MM.1S (cell line): ENCODE measurements at regions not wholly inside any gene's neighbourhood (a gene's known extent, or its start where the extent isn't known, plus 50 kb on each side); places are given as distances from the start of the nearest gene placed in this dataset.

Experiments
- DNase-seq: peaks from one replicate; pipeline ENCODE4 v3.0.0-alpha.2; 2015
- H2AFZ ChIP-seq: fragments of 300-600 bp; sonication (generic); 2 replicates; pipeline ENCODE4 v1.6.0; 2016; ENCODE audit warnings: antibody characterized with exemption, low read length
- H3F3A ChIP-seq: fragments of 300-600 bp; sonication (generic); 2 replicates; pipeline ENCODE4 v1.6.1; 2016; ENCODE audit warnings: mild to moderate bottlenecking, antibody characterized with exemption, low read length, moderate library complexity, mixed read lengths; ENCODE audit not compliant: insufficient read depth
- H3K27ac ChIP-seq: fragments of 300-600 bp; sonication (generic); 2 replicates; pipeline ENCODE4 v1.5.1; 2016; ENCODE audit warnings: mild to moderate bottlenecking, low read length
- H3K27me3 ChIP-seq: fragments of 300-600 bp; sonication (generic); replicated peaks from 2 replicates; pipeline ENCODE4 v1.6.0; 2016; ENCODE audit warnings: low read length; ENCODE audit not compliant: insufficient read depth
- H3K36me3 ChIP-seq: fragments of 300-600 bp; sonication (generic); replicated peaks from 2 replicates; pipeline ENCODE4 v1.6.1; 2016; ENCODE audit warnings: mild to moderate bottlenecking, low read length, mixed read lengths; ENCODE audit not compliant: insufficient read depth
- H3K4me1 ChIP-seq: fragments of 300-600 bp; sonication (generic); 2 replicates; pipeline ENCODE4 v1.6.1; 2016; ENCODE audit warnings: low read length, mixed read lengths
- H3K4me2 ChIP-seq: fragments of 300-600 bp; sonication (generic); 2 replicates; pipeline ENCODE4 v1.6.0; 2016; ENCODE audit warnings: low read depth, low read length
- H3K4me3 ChIP-seq: fragments of 300-600 bp; sonication (generic); 2 replicates; pipeline ENCODE4 v1.5.1; 2016; ENCODE audit warnings: low read length, mixed read lengths
- H3K79me2 ChIP-seq: fragments of 300-600 bp; sonication (generic); 2 replicates; pipeline ENCODE4 v1.6.1; 2016; ENCODE audit warnings: mixed run types, low read length, mixed read lengths
- H3K9ac ChIP-seq: fragments of 300-600 bp; sonication (generic); 2 replicates; pipeline ENCODE4 v1.6.1; 2016; ENCODE audit warnings: low read length, mixed read lengths
- H3K9me2 ChIP-seq: fragments of 300-600 bp; sonication (generic); replicated peaks from 2 replicates; pipeline ENCODE4 v1.6.1; 2016; ENCODE audit warnings: mild to moderate bottlenecking, low read length, mixed read lengths; ENCODE audit not compliant: insufficient read depth
- H3K9me3 ChIP-seq: fragments of 300-600 bp; sonication (generic); replicated peaks from 2 replicates; pipeline ENCODE4 v1.6.1; 2016; ENCODE audit warnings: mild to moderate bottlenecking, low read length, mixed read lengths; ENCODE audit not compliant: insufficient read depth
- H4K20me1 ChIP-seq: fragments of 300-600 bp; sonication (generic); 2 replicates; pipeline ENCODE4 v1.6.1; 2016; ENCODE audit warnings: mild to moderate bottlenecking, low read length, moderate library complexity, mixed read lengths; ENCODE audit not compliant: insufficient read depth
- EZH2 ChIP-seq: fragments of 300-600 bp; sonication (generic); optimal IDR thresholded peaks from 2 replicates; pipeline ENCODE3; 2017; ENCODE audit warnings: low read depth, mild to moderate bottlenecking, antibody characterized with exemption, low read length, mixed read lengths
- EZH2phosphoT487 ChIP-seq: fragments of 300-600 bp; sonication (generic); IDR thresholded peaks from 2 replicates; pipeline ENCODE4 v1.6.1; 2018; ENCODE audit warnings: antibody characterized with exemption, low read length
- TF ChIP-seq, protein P1 (sequence below): fragments of 300-600 bp; sonication (generic); IDR thresholded peaks from 2 replicates; pipeline ENCODE4 v1.5.1; 2016; ENCODE audit warnings: antibody characterized with exemption, low read length, mixed read lengths

DNA sequence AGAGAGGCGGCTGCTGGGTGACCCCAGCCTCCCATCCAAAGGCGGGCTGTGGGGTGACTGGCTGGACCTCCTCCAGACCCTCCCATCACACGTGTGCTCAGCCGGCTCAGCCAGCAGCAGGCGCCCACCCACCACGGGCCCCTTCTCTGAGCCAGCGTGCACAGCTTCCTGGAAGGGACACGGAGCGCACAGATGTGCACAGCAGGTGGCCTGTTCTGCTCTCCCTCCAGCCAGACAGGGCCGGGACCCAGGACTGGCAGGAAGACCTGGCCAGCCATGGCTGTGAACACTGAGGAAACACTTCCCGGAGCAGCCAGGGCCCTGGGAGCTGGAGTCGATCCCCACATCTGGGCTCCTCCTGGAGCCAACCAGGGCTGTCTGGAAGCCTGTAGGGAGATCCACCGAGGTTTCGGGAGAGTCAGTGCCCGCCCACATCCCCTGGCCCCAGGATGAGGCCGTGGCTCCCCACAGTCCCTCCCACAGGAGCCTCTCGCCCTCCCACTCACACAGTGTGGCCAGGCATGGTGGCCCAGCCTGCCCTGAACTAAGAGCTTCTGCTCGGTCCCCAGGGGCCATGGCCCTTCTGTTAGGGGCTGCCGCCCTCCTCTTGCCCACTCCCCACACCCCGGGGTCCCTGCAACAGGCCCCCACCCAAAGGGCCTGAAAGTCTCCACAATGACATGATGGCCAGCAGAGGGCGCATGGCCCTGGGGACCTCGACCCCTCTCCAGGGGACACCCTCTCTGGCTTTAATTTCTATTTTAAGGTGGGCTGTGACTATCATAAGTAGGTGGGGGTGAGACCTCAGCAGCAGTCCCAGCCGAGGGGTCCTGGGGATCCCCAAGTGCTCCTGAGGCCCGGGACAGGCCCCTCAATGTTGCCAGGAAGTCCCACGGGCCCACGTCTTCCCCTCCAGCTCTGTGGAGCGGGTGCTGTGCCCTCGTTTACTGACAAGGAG lies 90.6 kb upstream of the FGF3 start:
- Histone ChIP-seq H3K9ac (no peak overlapping the region), H3K4me3 (no peak overlapping the region), H3K4me2 (no peak overlapping the region), H2AFZ (no peak overlapping the region), H3K27me3 (peaks cover 88% of the 10 kb centered on the region), H3K4me1 (no peaks in the 10 kb centered on the region), H3F3A (no peaks in the 10 kb centered on the region), H3K9me2 (no peaks in the 10 kb centered on the region), H4K20me1 (no peaks in the 10 kb centered on the region), H3K9me3 (no peaks in the 10 kb centered on the region), H3K36me3 (no peaks in the 10 kb centered on the region), H3K27ac (no peak overlapping the region), H3K79me2 (no peaks in the 10 kb centered on the region)
- no peak for DNase-seq
- TF ChIP-seq EZH2 = no peak
- TF ChIP-seq, protein P1, sequence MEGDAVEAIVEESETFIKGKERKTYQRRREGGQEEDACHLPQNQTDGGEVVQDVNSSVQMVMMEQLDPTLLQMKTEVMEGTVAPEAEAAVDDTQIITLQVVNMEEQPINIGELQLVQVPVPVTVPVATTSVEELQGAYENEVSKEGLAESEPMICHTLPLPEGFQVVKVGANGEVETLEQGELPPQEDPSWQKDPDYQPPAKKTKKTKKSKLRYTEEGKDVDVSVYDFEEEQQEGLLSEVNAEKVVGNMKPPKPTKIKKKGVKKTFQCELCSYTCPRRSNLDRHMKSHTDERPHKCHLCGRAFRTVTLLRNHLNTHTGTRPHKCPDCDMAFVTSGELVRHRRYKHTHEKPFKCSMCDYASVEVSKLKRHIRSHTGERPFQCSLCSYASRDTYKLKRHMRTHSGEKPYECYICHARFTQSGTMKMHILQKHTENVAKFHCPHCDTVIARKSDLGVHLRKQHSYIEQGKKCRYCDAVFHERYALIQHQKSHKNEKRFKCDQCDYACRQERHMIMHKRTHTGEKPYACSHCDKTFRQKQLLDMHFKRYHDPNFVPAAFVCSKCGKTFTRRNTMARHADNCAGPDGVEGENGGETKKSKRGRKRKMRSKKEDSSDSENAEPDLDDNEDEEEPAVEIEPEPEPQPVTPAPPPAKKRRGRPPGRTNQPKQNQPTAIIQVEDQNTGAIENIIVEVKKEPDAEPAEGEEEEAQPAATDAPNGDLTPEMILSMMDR = peak; percentile 68

DNA sequence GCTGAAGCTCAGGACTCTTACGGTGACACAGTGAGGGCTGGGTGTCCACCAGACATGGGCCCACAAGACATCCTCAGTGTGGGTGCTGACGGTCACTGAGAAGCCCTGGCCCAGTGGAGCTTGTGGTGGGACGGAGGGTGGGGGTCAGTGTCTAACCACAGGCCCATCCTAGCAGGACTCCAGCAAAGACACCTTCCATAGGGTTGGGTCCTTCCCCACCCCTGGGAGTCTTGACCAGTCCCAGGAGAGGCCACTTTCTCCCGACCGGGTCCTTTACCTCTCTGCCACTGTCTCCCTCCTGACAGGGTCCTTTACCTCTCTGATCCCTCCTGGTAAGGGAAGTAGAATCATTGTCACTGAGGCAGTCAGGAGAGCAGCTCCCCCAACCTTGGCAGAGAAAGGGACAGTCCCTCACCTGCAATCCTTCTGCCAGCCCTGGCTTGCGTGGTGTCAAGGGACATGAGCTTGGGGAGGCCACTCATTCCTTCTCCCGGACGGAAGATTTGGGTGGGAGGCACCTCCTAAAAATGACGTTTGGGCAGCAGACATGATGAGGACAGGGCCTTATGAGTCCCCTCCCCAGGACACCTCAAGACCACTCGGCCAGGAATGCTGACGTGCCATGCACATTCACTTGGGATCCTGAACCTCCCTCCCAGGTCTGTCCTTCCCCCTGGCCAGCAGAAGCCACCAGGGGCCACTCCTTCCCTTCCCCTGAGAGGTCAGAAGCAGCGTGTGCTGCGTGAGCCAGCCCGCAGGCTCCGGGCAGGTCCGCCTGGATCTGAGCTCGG lies 91.5 kb upstream of the FGF3 start:
- TF ChIP-seq, protein P1 = no peak
- TF ChIP-seq EZH2phosphoT487 (no peak), EZH2 (no peak)
- no peaks in the 10 kb centered on the region for H3F3A ChIP-seq
- H2AFZ ChIP-seq = no peak overlapping the region
- no peak overlapping the region for H3K4me3 ChIP-seq
- peaks cover 93% of the 10 kb centered on the region for H3K27me3 ChIP-seq
- H4K20me1 ChIP-seq = no peaks in the 10 kb centered on the region
- H3K79me2 ChIP-seq = no peaks in the 10 kb centered on the region
- H3K9me2 ChIP-seq = no peaks in the 10 kb centered on the region
- no peak overlapping the region for H3K9ac ChIP-seq
- DNase-seq = no peak
- no peaks in the 10 kb centered on the region for H3K4me1 ChIP-seq
- no peaks in the 10 kb centered on the region for H3K9me3 ChIP-seq
- H3K4me2 ChIP-seq = no peak overlapping the region
- H3K36me3 ChIP-seq = no peaks in the 10 kb centered on the region
- no peak overlapping the region for H3K27ac ChIP-seq

DNA sequence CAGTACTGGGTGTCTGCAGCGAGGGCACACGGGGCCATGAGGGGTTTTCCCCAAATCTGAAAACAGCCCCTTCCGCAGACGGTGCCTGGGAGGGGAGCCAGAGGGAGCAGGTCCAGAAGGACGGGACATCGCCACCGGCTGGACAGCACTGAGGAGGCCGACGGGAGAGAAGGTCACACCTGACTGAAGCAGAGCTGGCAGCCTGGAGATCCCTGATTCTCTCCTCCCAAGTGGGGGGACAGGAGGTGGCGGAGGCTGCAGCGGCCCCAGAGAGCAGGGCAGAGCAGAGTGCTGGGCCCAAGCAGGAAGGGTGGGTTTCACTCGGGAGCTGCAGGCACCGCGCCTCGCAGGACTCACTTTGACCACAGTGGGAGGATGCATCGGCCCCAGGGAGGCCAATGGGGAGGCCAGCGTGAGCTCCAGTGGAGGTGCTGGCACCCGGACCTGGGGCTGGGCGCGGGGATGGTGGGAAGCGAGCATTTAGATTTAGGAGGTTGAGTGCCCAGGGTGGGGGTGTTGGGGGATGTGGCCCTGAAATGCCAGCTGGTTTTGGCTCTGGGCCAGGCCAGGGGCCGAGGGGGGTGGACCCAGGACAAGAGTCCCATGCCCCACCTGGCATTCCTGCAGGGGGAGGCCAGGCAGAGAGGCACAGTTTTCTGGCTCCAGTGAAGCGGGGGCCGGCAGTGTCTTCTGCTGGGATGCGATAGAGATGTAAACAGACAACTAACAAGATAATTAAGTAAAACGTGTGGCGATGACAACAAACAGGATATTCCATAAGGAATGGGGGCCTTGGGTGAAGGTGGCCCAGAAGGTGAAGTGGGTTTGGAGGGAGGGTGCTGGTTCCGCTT lies 92.3 kb upstream of the FGF3 start:
- no peak for DNase-seq
- no peaks in the 10 kb centered on the region for H3K4me1 ChIP-seq

More for the DNA sequence above, 92.3 kb upstream of the FGF3 start:
- Histone ChIP-seq H3K4me2 (no peak overlapping the region), H3K27ac (no peak overlapping the region), H3K79me2 (no peaks in the 10 kb centered on the region), H3K4me3 (no peak overlapping the region), H3K9ac (no peak overlapping the region), H2AFZ (no peak overlapping the region), H3K27me3 (peaks cover 92% of the 10 kb centered on the region), H3K9me3 (no peaks in the 10 kb centered on the region), H3K36me3 (no peaks in the 10 kb centered on the region), H3K9me2 (no peaks in the 10 kb centered on the region), H3F3A (no peaks in the 10 kb centered on the region), H4K20me1 (no peaks in the 10 kb centered on the region)
- TF ChIP-seq EZH2 = no peak
- no peak for TF ChIP-seq EZH2phosphoT487
- TF ChIP-seq, protein P1 = no peak
